ENCODE measurements at regions not wholly inside any gene's neighbourhood (a gene's known extent, or its start where the extent isn't known, plus 50 kb on each side); places are given as distances from the start of the nearest gene placed in this dataset.

- no peaks in the 10 kb centered on the region for H3K4me1 ChIP-seq (ENCODE audit: low read length)
- H3K4me2 ChIP-seq (ENCODE audit: low read length) = no peak overlapping the region
- H3K9me3 ChIP-seq (ENCODE audit: insufficient read depth, low read length) = no peaks in the 10 kb centered on the region
- no peak overlapping the region for H3K4me3 ChIP-seq (ENCODE audit: low read length)
- H4K20me1 ChIP-seq (ENCODE audit: insufficient read depth, low read length) = no peaks in the 10 kb centered on the region
- no peaks in the 10 kb centered on the region for H3K27me3 ChIP-seq (ENCODE audit: low read depth, low read length)
- H3K79me2 ChIP-seq (ENCODE audit: low read length) = no peaks in the 10 kb centered on the region
- TF ChIP-seq CTCF (IDR thresholded peaks at IDR 0.05; ENCODE audit: low read depth, low read length) (no peak), EZH2phosphoT487 (IDR thresholded peaks at IDR 0.05; ENCODE audit: low read depth) (no peak)
- no peak overlapping the region for H2AFZ ChIP-seq (ENCODE audit: low read depth, low read length)
- H3K9ac ChIP-seq (ENCODE audit: low read length) = no peak overlapping the region
- H3K36me3 ChIP-seq (replicated peaks; ENCODE audit: low read depth, low read length) = no peaks in the 10 kb centered on the region
- H3K27ac ChIP-seq (ENCODE audit: low read length) = no peak overlapping the region
These were observed 169.3 kb upstream of the FSTL4 start for GRCh38 chr5:133781436-133782225.

GRCh38 chr5:133780619-133781280, 168.4 kb upstream of the FSTL4 start:
- no peaks in the 10 kb centered on the region for H3K36me3 ChIP-seq (replicated peaks; ENCODE audit: low read depth, low read length)
- no peak overlapping the region for H2AFZ ChIP-seq (ENCODE audit: low read depth, low read length)
- no peak for TF ChIP-seq CTCF (IDR thresholded peaks at IDR 0.05; ENCODE audit: low read depth, low read length)
- TF ChIP-seq EZH2phosphoT487 (IDR thresholded peaks at IDR 0.05; ENCODE audit: low read depth) = no peak
- H3K27me3 ChIP-seq (ENCODE audit: low read depth, low read length) = no peaks in the 10 kb centered on the region
- no peak overlapping the region for H3K27ac ChIP-seq (ENCODE audit: low read length)
- H3K79me2 ChIP-seq (ENCODE audit: low read length) = no peaks in the 10 kb centered on the region
- no peak overlapping the region for H3K4me2 ChIP-seq (ENCODE audit: low read length)
- H4K20me1 ChIP-seq (ENCODE audit: insufficient read depth, low read length) = no peaks in the 10 kb centered on the region
- no peaks in the 10 kb centered on the region for H3K9me3 ChIP-seq (ENCODE audit: insufficient read depth, low read length)
- no peak overlapping the region for H3K4me3 ChIP-seq (ENCODE audit: low read length)
- no peaks in the 10 kb centered on the region for H3K4me1 ChIP-seq (ENCODE audit: low read length)
- H3K9ac ChIP-seq (ENCODE audit: low read length) = no peak overlapping the region

GRCh38 chr5:133779828-133780475, 167.6 kb upstream of the FSTL4 start:
- H3K4me1 ChIP-seq (ENCODE audit: low read length) = no peaks in the 10 kb centered on the region
- no peak overlapping the region for H3K9ac ChIP-seq (ENCODE audit: low read length)
- H3K9me3 ChIP-seq (ENCODE audit: insufficient read depth, low read length) = no peaks in the 10 kb centered on the region
- no peak overlapping the region for H3K27ac ChIP-seq (ENCODE audit: low read length)
- no peaks in the 10 kb centered on the region for H3K36me3 ChIP-seq (replicated peaks; ENCODE audit: low read depth, low read length)
- no peaks in the 10 kb centered on the region for H4K20me1 ChIP-seq (ENCODE audit: insufficient read depth, low read length)
- no peak overlapping the region for H3K4me3 ChIP-seq (ENCODE audit: low read length)
- H3K27me3 ChIP-seq (ENCODE audit: low read depth, low read length) = no peaks in the 10 kb centered on the region
- H3K4me2 ChIP-seq (ENCODE audit: low read length) = no peak overlapping the region
- TF ChIP-seq EZH2phosphoT487 (IDR thresholded peaks at IDR 0.05; ENCODE audit: low read depth) (no peak), CTCF (IDR thresholded peaks at IDR 0.05; ENCODE audit: low read depth, low read length) (peak; percentile 20; the same call in 1 of the 2 replicates)
- H2AFZ ChIP-seq (ENCODE audit: low read depth, low read length) = no peak overlapping the region
- no peaks in the 10 kb centered on the region for H3K79me2 ChIP-seq (ENCODE audit: low read length)

- Histone ChIP-seq H3K9me3 (ENCODE audit: insufficient read depth, low read length) (no peaks in the 10 kb centered on the region), H3K79me2 (ENCODE audit: low read length) (no peaks in the 10 kb centered on the region), H3K27ac (ENCODE audit: low read length) (no peak overlapping the region), H3K36me3 (replicated peaks; ENCODE audit: low read depth, low read length) (no peaks in the 10 kb centered on the region), H2AFZ (ENCODE audit: low read depth, low read length) (no peak overlapping the region), H3K4me2 (ENCODE audit: low read length) (no peak overlapping the region), H3K4me3 (ENCODE audit: low read length) (no peak overlapping the region), H3K4me1 (ENCODE audit: low read length) (no peaks in the 10 kb centered on the region), H3K27me3 (ENCODE audit: low read depth, low read length) (no peaks in the 10 kb centered on the region), H4K20me1 (ENCODE audit: insufficient read depth, low read length) (no peaks in the 10 kb centered on the region), H3K9ac (ENCODE audit: low read length) (no peak overlapping the region)
- TF ChIP-seq CTCF (IDR thresholded peaks at IDR 0.05; ENCODE audit: low read depth, low read length) (no peak), EZH2phosphoT487 (IDR thresholded peaks at IDR 0.05; ENCODE audit: low read depth) (no peak)
These were observed 166.3 kb upstream of the FSTL4 start for GRCh38 chr5:133778636-133779035.

All from OCI-LY3 (cell line).